IMR-90 (cell line): ENCODE measurements at regions not wholly inside any gene's neighbourhood (a gene's known extent, or its start where the extent isn't known, plus 50 kb on each side); places are given as distances from the start of the nearest gene placed in this dataset.

Source experiments
- CEBPB ChIP-seq: IDR thresholded peaks from 2 replicates; pipeline ENCODE4 v1.6.1; 2012; ENCODE audit warnings: low read depth, low read length, improper control_type of control experiment
- CHD1 ChIP-seq: IDR thresholded peaks from 2 replicates; pipeline ENCODE4 v1.6.1; 2012; ENCODE audit warnings: low read depth, low read length, improper control_type of control experiment
- FOS ChIP-seq: fragments of 150-350 bp; IDR thresholded peaks from 2 replicates; pipeline ENCODE4 v1.6.1; 2016; ENCODE audit warnings: low read depth, low read length
- MAFK ChIP-seq: IDR thresholded peaks from 2 replicates; pipeline ENCODE4 v1.6.1; 2012; ENCODE audit warnings: low read depth, low read length, improper control_type of control experiment
- MXI1 ChIP-seq: IDR thresholded peaks from 2 replicates; pipeline ENCODE4 v1.6.1; 2012; ENCODE audit warnings: low read depth, mild to moderate bottlenecking, low read length, moderate library complexity, borderline replicate concordance
- POLR2A ChIP-seq: IDR thresholded peaks from 2 replicates; pipeline ENCODE4 v1.6.1; 2012; ENCODE audit warnings: mild to moderate bottlenecking, low read depth, low read length
- RAD21 ChIP-seq: IDR thresholded peaks from 2 replicates; pipeline ENCODE4 v1.6.1; 2012; ENCODE audit warnings: low read length, improper control_type of control experiment
- RCOR1 ChIP-seq: IDR thresholded peaks from 2 replicates; pipeline ENCODE4 v1.6.1; 2012; ENCODE audit warnings: mild to moderate bottlenecking, low read length, improper control_type of control experiment; ENCODE audit not compliant: insufficient replicate concordance
- RFX5 ChIP-seq: IDR thresholded peaks from 2 replicates; pipeline ENCODE4 v1.8.0; 2012; ENCODE audit warnings: low read depth, mild to moderate bottlenecking, low read length, moderate library complexity
- SMC3 ChIP-seq: fragments of 150-350 bp; IDR thresholded peaks from 2 replicates; pipeline ENCODE4 v1.6.1; 2016; ENCODE audit warnings: low read depth, mild to moderate bottlenecking, antibody characterized with exemption, low read length, moderate library complexity
- USF2 ChIP-seq: fragments of 150-350 bp; IDR thresholded peaks from 2 replicates; pipeline ENCODE4 v1.6.1; 2017; ENCODE audit warnings: mild to moderate bottlenecking, antibody characterized with exemption, low read length, low read depth
- TF ChIP-seq, protein P1 (sequence below): conservative IDR thresholded peaks from 2 replicates; pipeline ENCODE4 v1.5.1; 2012; ENCODE audit warnings: mild to moderate bottlenecking, low read depth, low read length, improper control_type of control experiment

DNA sequence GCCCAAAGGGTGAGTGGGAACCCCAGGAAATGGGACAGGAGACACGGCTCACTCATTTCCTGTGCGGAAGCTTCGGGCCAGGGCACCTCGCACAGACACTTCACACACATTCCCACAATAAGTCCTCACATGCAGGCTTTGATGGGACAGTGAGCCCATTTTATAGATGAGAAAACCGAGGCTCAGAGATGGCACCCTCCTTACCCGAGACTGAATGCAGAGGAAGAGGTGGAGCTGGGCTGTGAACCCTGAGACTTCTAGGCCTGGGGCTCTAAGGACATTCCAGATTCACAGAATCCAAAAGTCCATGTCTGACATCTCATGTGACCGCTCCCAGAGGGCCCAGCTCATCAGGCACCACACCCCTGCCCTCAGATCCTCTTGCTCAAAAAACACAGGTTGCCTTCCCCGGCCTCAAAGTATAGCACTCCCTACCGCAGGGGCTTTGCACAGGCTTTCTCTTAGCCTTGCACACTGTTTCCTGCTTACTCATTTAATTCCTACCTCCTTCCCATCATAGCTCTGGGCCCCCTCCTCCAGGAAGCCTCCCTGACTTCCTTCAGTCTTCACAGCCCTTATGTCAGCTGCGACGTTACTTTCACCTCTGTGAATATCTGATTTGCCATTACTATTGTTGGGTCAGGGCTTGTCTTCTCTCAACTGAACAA, 57.1 kb upstream of the TCF20 start:
- TF ChIP-seq, protein P1, sequence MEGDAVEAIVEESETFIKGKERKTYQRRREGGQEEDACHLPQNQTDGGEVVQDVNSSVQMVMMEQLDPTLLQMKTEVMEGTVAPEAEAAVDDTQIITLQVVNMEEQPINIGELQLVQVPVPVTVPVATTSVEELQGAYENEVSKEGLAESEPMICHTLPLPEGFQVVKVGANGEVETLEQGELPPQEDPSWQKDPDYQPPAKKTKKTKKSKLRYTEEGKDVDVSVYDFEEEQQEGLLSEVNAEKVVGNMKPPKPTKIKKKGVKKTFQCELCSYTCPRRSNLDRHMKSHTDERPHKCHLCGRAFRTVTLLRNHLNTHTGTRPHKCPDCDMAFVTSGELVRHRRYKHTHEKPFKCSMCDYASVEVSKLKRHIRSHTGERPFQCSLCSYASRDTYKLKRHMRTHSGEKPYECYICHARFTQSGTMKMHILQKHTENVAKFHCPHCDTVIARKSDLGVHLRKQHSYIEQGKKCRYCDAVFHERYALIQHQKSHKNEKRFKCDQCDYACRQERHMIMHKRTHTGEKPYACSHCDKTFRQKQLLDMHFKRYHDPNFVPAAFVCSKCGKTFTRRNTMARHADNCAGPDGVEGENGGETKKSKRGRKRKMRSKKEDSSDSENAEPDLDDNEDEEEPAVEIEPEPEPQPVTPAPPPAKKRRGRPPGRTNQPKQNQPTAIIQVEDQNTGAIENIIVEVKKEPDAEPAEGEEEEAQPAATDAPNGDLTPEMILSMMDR: no peak
- TF ChIP-seq POLR2A (no peak), FOS (no peak), SMC3 (no peak), CHD1 (no peak), MXI1 (no peak), RFX5 (no peak), RAD21 (no peak), USF2 (no peak), RCOR1 (no peak), MAFK (no peak), CEBPB (no peak)
